Panc1 (cell line): ENCODE measurements at regions not wholly inside any gene's neighbourhood (a gene's known extent, or its start where the extent isn't known, plus 50 kb on each side); places are given as distances from the start of the nearest gene placed in this dataset.

Experiments
- ATAC-seq: fragments of 200-7000 bp; cut with Tn5 transposase; 2 replicates; pipeline ENCODE4 v1.9.1; 2020; ENCODE audit warnings: mild to moderate bottlenecking, moderate library complexity
- BruUV-seq: library from RNA; stranded (reverse); fragments of 400-500 nt; replicated peaks from 2 replicates; lab custom pipeline; 2021; lab: Mats Ljungman, UMichigan
- CTCF ChIA-PET: fragments of 300-600 bp; sonication (Branson Sonifier 250); formaldehyde crosslinking; loops from one replicate; lab custom pipeline; 2022; ENCODE audit warnings: antibody characterized with exemption; lab: Charles Lee
- POLR2A ChIA-PET: fragments of 300-600 bp; sonication (Branson Sonifier 250); formaldehyde crosslinking; loops from one replicate; lab custom pipeline; 2022; ENCODE audit warnings: antibody characterized with exemption; lab: Charles Lee
- DNase-seq: peaks from one replicate; pipeline ENCODE4 v3.0.0-alpha.2; 2010; ENCODE audit warnings: low read depth, low spot score
- H3K27ac ChIP-seq: 2 replicates; pipeline ENCODE4 v1.5.1; 2011; ENCODE audit warnings: mild to moderate bottlenecking, low read length, inconsistent platforms
- H3K27me3 ChIP-seq: fragments of 200-500 bp; sonication (Bioruptor generic); 2 replicates; pipeline ENCODE4 v1.6.0; 2014; ENCODE audit warnings: low read length, inconsistent platforms; ENCODE audit not compliant: control insufficient read depth, insufficient read depth
- H3K36me3 ChIP-seq: fragments of 200-500 bp; sonication (Bioruptor generic); 2 replicates; pipeline ENCODE4 v1.5.1; 2014; ENCODE audit warnings: inconsistent platforms, mild to moderate bottlenecking, low read length, moderate library complexity; ENCODE audit not compliant: control insufficient read depth, insufficient read depth
- H3K4me1 ChIP-seq: 2 replicates; pipeline ENCODE4 v1.5.1; 2011; ENCODE audit warnings: inconsistent platforms, mild to moderate bottlenecking, low read length, moderate library complexity; ENCODE audit not compliant: control insufficient read depth, insufficient read depth
- H3K4me3 ChIP-seq, 2 experiments: 2 replicates each; pipeline ENCODE4 v1.5.1; 2011 to 2012; ENCODE audit warnings: low read depth in 2 of 2, low read length in 2 of 2, mild to moderate bottlenecking in 2 of 2, inconsistent platforms in 1 of 2, moderate library complexity in 1 of 2
- H3K9me3 ChIP-seq: fragments of 200-500 bp; sonication (Bioruptor generic); 2 replicates; pipeline ENCODE4 v1.5.1; 2014; ENCODE audit warnings: low read depth, mild to moderate bottlenecking, inconsistent platforms, low read length, moderate library complexity; ENCODE audit not compliant: control insufficient read depth, insufficient read depth
- CTCF ChIP-seq: fragments of 450-650 bp; IDR thresholded peaks from 2 replicates; pipeline ENCODE4 v1.5.1; 2017; ENCODE audit warnings: mild to moderate bottlenecking
- POLR2AphosphoS5 ChIP-seq: IDR thresholded peaks from 2 replicates; pipeline ENCODE4 v1.6.1; 2012; ENCODE audit warnings: mild to moderate bottlenecking, low read depth, low read length, moderate library complexity
- REST ChIP-seq, 2 experiments: IDR thresholded peaks; 2 replicates each; pipeline ENCODE4 v1.6.1; 2011 to 2012; ENCODE audit warnings: low read depth in 2 of 2, control low read depth in 1 of 2, low read length in 1 of 2, mild to moderate bottlenecking in 1 of 2, moderate library complexity in 1 of 2; ENCODE audit not compliant: insufficient read depth in 1 of 2
- SIN3A ChIP-seq: IDR thresholded peaks from 2 replicates; pipeline ENCODE4 v1.6.1; 2012; ENCODE audit warnings: low read depth, mild to moderate bottlenecking, low read length, moderate library complexity, borderline replicate concordance; ENCODE audit not compliant: insufficient read depth
- TCF7L2 ChIP-seq: IDR thresholded peaks from 2 replicates; pipeline ENCODE4 v1.6.1; 2011; ENCODE audit warnings: mild to moderate bottlenecking, low read depth, low read length, inconsistent platforms
- in situ Hi-C: cut with HindIII; loops from 2 replicates; pipeline ENCODE4 v1.10.0; 2016; ENCODE audit warnings: low sequenced_read_pairs, low pct_unique_long_range_greater_than_20kb
- intact Hi-C: fragments of 100-400 bp; cut with micrococcal nuclease; formaldehyde crosslinking; loops from one replicate; pipeline ENCODE4 v1.10.0; 2022; ENCODE audit not compliant: unreplicated experiment

DNA sequence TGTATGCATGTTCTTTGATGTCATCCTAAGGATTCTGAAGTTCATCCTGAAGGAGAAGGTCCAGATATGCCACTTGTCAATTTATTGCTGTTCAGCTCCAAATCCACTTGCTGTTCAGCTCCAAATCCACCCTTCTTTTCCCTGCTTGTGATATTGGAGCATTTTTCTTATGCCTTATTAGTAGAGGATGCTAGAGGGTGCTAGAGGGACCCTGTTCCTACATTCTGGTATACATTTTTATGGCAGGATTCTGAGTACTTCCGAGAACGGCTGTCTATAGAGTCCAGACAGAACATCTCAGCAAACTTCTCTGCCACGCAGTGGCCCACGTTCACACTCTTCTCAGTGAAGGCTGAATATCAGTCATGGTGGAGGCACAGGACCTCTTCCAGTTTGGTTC, 406.7 kb downstream of the NOVA1 start:
- no peak overlapping the region for H3K27ac ChIP-seq
- POLR2A ChIA-PET: no interaction called here
- in situ Hi-C loops (no loop called here), intact Hi-C loops (no loop called here)
- no peak for DNase-seq
- TF ChIP-seq TCF7L2: no peak
- no peak for TF ChIP-seq SIN3A
- TF ChIP-seq REST (IDR thresholded peaks at IDR 0.05; ENCODE audit: insufficient read depth in 1 of 2, low read depth in 2 of 2, low read length in 1 of 2): no peak
- TF ChIP-seq CTCF: no peak
- no peak for TF ChIP-seq POLR2AphosphoS5
- no peaks in the 10 kb centered on the region for H3K9me3 ChIP-seq
- no peaks in the 10 kb centered on the region for H3K4me1 ChIP-seq
- no peaks in the 10 kb centered on the region for H3K36me3 ChIP-seq
- H3K27me3 ChIP-seq: no peaks in the 10 kb centered on the region
- H3K4me3 ChIP-seq: no peak overlapping the region
- no peak for ATAC-seq
- CTCF ChIA-PET: no interaction called here
- BruUV-seq: no TSS peak

- Histone ChIP-seq H3K27ac (no peak overlapping the region), H3K4me3 (no peak overlapping the region), H3K9me3 (no peaks in the 10 kb centered on the region), H3K4me1 (no peaks in the 10 kb centered on the region), H3K36me3 (no peaks in the 10 kb centered on the region), H3K27me3 (no peaks in the 10 kb centered on the region)
- in situ Hi-C loops: no loop called here
- CTCF ChIA-PET: no interaction called here
- intact Hi-C loops: no loop called here
- DNase-seq (no peak), ATAC-seq (no peak)
- no TSS peak for BruUV-seq
- TF ChIP-seq CTCF: no peak
- no peak for TF ChIP-seq REST (IDR thresholded peaks at IDR 0.05; ENCODE audit: insufficient read depth in 1 of 2, low read depth in 2 of 2, low read length in 1 of 2)
- no peak for TF ChIP-seq TCF7L2
- no peak for TF ChIP-seq SIN3A
- no peak for TF ChIP-seq POLR2AphosphoS5
- POLR2A ChIA-PET: no interaction called here
Observed at GRCh38 chr14:26190646-26191045, 407.2 kb downstream of the NOVA1 start.
